GM12892 (cell line): ENCODE measurements at regions not wholly inside any gene's neighbourhood (a gene's known extent, or its start where the extent isn't known, plus 50 kb on each side); places are given as distances from the start of the nearest gene placed in this dataset.

Experiments used
- POLR2A ChIP-seq: IDR thresholded peaks from 2 replicates; pipeline ENCODE4 v1.6.1; 2011; ENCODE audit warnings: low read depth, low read length, control low read depth
- POLR2AphosphoS5 ChIP-seq: IDR thresholded peaks from 2 replicates; pipeline ENCODE4 v1.6.1; 2011; ENCODE audit warnings: low read depth, low read length, control low read depth

GRCh38 chr16:63617990-63618763 lies 1503.7 kb downstream of the CDH11 start:
- TF ChIP-seq POLR2AphosphoS5 (no peak), POLR2A (no peak)
